ENCODE measurements at regions not wholly inside any gene's neighbourhood (a gene's known extent, or its start where the extent isn't known, plus 50 kb on each side); places are given as distances from the start of the nearest gene placed in this dataset.

GRCh38 chrX:131792356-131792749 lies 230.7 kb upstream of the STK26 start:
- Mint-ChIP-seq H3K4me3 (no peak overlapping the region), H3K27me3 (no peaks in the 10 kb centered on the region), H3K27ac (no peak overlapping the region), H3K36me3 (no peaks in the 10 kb centered on the region), H3K4me1 (ENCODE audit: unreplicated experiment) (no peaks in the 10 kb centered on the region), H3K9me3 (peaks cover 5% of the 10 kb centered on the region)
- no peak for TF ChIP-seq CTCF (conservative IDR thresholded peaks at IDR 0.05)
- DNase-seq (ENCODE audit: extremely low spot score, unreplicated experiment) = no peak

GRCh38 chrX:131792789-131793462 lies 230.2 kb upstream of the STK26 start:
- H3K4me3 Mint-ChIP-seq = no peak overlapping the region
- H3K36me3 Mint-ChIP-seq = no peaks in the 10 kb centered on the region
- H3K9me3 Mint-ChIP-seq = peaks cover 5% of the 10 kb centered on the region
- TF ChIP-seq CTCF (conservative IDR thresholded peaks at IDR 0.05) = no peak
- no peak for DNase-seq (ENCODE audit: extremely low spot score, unreplicated experiment)
- H3K27me3 Mint-ChIP-seq = no peaks in the 10 kb centered on the region
- no peaks in the 10 kb centered on the region for H3K4me1 Mint-ChIP-seq (ENCODE audit: unreplicated experiment)
- H3K27ac Mint-ChIP-seq = no peak overlapping the region

- peaks cover 5% of the 10 kb centered on the region for H3K9me3 Mint-ChIP-seq
- no peak overlapping the region for H3K27ac Mint-ChIP-seq
- H3K36me3 Mint-ChIP-seq = no peaks in the 10 kb centered on the region
- TF ChIP-seq CTCF (conservative IDR thresholded peaks at IDR 0.05) = no peak
- no peaks in the 10 kb centered on the region for H3K27me3 Mint-ChIP-seq
- no peak for DNase-seq (ENCODE audit: extremely low spot score, unreplicated experiment)
- H3K4me3 Mint-ChIP-seq = no peak overlapping the region
- H3K4me1 Mint-ChIP-seq (ENCODE audit: unreplicated experiment) = no peaks in the 10 kb centered on the region
Observed at GRCh38 chrX:131795442-131796229, 227.5 kb upstream of the STK26 start.

- Mint-ChIP-seq H3K4me1 (ENCODE audit: unreplicated experiment) (peaks cover 5% of the 10 kb centered on the region), H3K4me3 (no peak overlapping the region), H3K36me3 (no peaks in the 10 kb centered on the region), H3K27ac (peak overlapping the region; percentile 3), H3K9me3 (peaks cover 5% of the 10 kb centered on the region), H3K27me3 (no peaks in the 10 kb centered on the region)
- no peak for DNase-seq (ENCODE audit: extremely low spot score, unreplicated experiment)
- TF ChIP-seq CTCF (conservative IDR thresholded peaks at IDR 0.05) = no peak
Observed at GRCh38 chrX:131801066-131801465, 222.0 kb upstream of the STK26 start.

GRCh38 chrX:131801911-131802310 lies 221.2 kb upstream of the STK26 start:
- H3K36me3 Mint-ChIP-seq = no peaks in the 10 kb centered on the region
- no peak overlapping the region for H3K4me3 Mint-ChIP-seq
- DNase-seq (ENCODE audit: extremely low spot score, unreplicated experiment) = no peak
- TF ChIP-seq CTCF (conservative IDR thresholded peaks at IDR 0.05) = no peak
- peaks cover 5% of the 10 kb centered on the region for H3K9me3 Mint-ChIP-seq
- no peaks in the 10 kb centered on the region for H3K27me3 Mint-ChIP-seq
- H3K4me1 Mint-ChIP-seq (ENCODE audit: unreplicated experiment) = peaks cover 5% of the 10 kb centered on the region
- H3K27ac Mint-ChIP-seq = no peak overlapping the region
